Loucy (cell line): ENCODE measurements at regions not wholly inside any gene's neighbourhood (a gene's known extent, or its start where the extent isn't known, plus 50 kb on each side); places are given as distances from the start of the nearest gene placed in this dataset.

Experiments
- H2AFZ ChIP-seq: fragments of 200-600 bp; sonication (generic); 2 replicates; pipeline ENCODE4 v1.6.0; 2016; ENCODE audit warnings: antibody characterized with exemption, mild to moderate bottlenecking, low read length, moderate library complexity
- H3F3A ChIP-seq: fragments of 200-600 bp; 2 replicates; pipeline ENCODE4 v1.6.0; 2016; ENCODE audit warnings: antibody characterized with exemption, low read depth, mild to moderate bottlenecking
- H3K27me3 ChIP-seq: fragments of 200-600 bp; sonication (generic); 2 replicates; pipeline ENCODE4 v1.6.1; 2014; ENCODE audit warnings: low read length, mild to moderate bottlenecking; ENCODE audit not compliant: insufficient read depth, poor library complexity, severe bottlenecking
- H3K36me3 ChIP-seq: fragments of 200-600 bp; sonication (generic); 2 replicates; pipeline ENCODE4 v1.6.1; 2016; ENCODE audit warnings: low read length; ENCODE audit not compliant: insufficient read depth
- H3K4me1 ChIP-seq: fragments of 200-600 bp; sonication (generic); 2 replicates; pipeline ENCODE4 v1.5.1; 2014; ENCODE audit warnings: low read length, mild to moderate bottlenecking; ENCODE audit not compliant: insufficient read depth, poor library complexity, severe bottlenecking
- H3K4me2 ChIP-seq: fragments of 200-600 bp; sonication (generic); 2 replicates; pipeline ENCODE4 v1.6.0; 2014; ENCODE audit warnings: antibody characterized with exemption, low read length, low read depth, mild to moderate bottlenecking; ENCODE audit not compliant: poor library complexity, severe bottlenecking
- H3K4me3 ChIP-seq: fragments of 200-600 bp; sonication (generic); 2 replicates; pipeline ENCODE4 v1.5.1; 2014; ENCODE audit warnings: low read length, mild to moderate bottlenecking, mixed read lengths; ENCODE audit not compliant: poor library complexity, severe bottlenecking
- H3K79me2 ChIP-seq: fragments of 200-600 bp; sonication (generic); 2 replicates; pipeline ENCODE4 v1.6.1; 2014; ENCODE audit warnings: low read length; ENCODE audit not compliant: insufficient read depth
- H3K9ac ChIP-seq: fragments of 200-600 bp; sonication (generic); 2 replicates; pipeline ENCODE4 v1.6.0; 2014; ENCODE audit warnings: mild to moderate bottlenecking, low read depth, low read length, moderate library complexity; ENCODE audit not compliant: poor library complexity, severe bottlenecking
- H3K9me2 ChIP-seq: fragments of 200-600 bp; sonication (generic); replicated peaks from 2 replicates; pipeline ENCODE4 v1.6.1; 2016; ENCODE audit warnings: low read depth, low read length, mixed read lengths
- H3K9me3 ChIP-seq: fragments of 200-600 bp; sonication (generic); 2 replicates; pipeline ENCODE4 v1.6.1; 2014; ENCODE audit warnings: mild to moderate bottlenecking, antibody characterized with exemption, low read length, low read depth; ENCODE audit not compliant: insufficient read depth
- H4K20me1 ChIP-seq: fragments of 200-600 bp; sonication (generic); 2 replicates; pipeline ENCODE4 v1.6.0; 2014; ENCODE audit warnings: antibody characterized with exemption, low read length, mild to moderate bottlenecking; ENCODE audit not compliant: insufficient read depth, poor library complexity, severe bottlenecking
- EZH2phosphoT487 ChIP-seq: fragments of 200-600 bp; IDR thresholded peaks from 2 replicates; pipeline ENCODE4 v1.6.1; 2018; ENCODE audit warnings: antibody characterized with exemption, mild to moderate bottlenecking, moderate library complexity, borderline replicate concordance
- TF ChIP-seq, protein P1 (sequence below): fragments of 200-600 bp; sonication (generic); conservative IDR thresholded peaks from 2 replicates; pipeline ENCODE4 v1.5.1; 2014; ENCODE audit warnings: mild to moderate bottlenecking, antibody characterized with exemption, low read length

- Histone ChIP-seq H3K9me2 (no peaks in the 10 kb centered on the region), H3K4me3 (no peak overlapping the region), H4K20me1 (no peaks in the 10 kb centered on the region), H3K79me2 (no peaks in the 10 kb centered on the region), H3K27me3 (no peaks in the 10 kb centered on the region), H3K4me1 (no peaks in the 10 kb centered on the region), H3K4me2 (no peak overlapping the region), H3F3A (no peaks in the 10 kb centered on the region), H3K9me3 (no peaks in the 10 kb centered on the region), H3K9ac (no peak overlapping the region), H3K36me3 (no peaks in the 10 kb centered on the region), H2AFZ (no peak overlapping the region)
- TF ChIP-seq, protein P1, sequence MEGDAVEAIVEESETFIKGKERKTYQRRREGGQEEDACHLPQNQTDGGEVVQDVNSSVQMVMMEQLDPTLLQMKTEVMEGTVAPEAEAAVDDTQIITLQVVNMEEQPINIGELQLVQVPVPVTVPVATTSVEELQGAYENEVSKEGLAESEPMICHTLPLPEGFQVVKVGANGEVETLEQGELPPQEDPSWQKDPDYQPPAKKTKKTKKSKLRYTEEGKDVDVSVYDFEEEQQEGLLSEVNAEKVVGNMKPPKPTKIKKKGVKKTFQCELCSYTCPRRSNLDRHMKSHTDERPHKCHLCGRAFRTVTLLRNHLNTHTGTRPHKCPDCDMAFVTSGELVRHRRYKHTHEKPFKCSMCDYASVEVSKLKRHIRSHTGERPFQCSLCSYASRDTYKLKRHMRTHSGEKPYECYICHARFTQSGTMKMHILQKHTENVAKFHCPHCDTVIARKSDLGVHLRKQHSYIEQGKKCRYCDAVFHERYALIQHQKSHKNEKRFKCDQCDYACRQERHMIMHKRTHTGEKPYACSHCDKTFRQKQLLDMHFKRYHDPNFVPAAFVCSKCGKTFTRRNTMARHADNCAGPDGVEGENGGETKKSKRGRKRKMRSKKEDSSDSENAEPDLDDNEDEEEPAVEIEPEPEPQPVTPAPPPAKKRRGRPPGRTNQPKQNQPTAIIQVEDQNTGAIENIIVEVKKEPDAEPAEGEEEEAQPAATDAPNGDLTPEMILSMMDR = no peak
- no peak for TF ChIP-seq EZH2phosphoT487
Measured at GRCh38 chr12:86647800-86648199, 391.6 kb upstream of the MGAT4C start.

DNA sequence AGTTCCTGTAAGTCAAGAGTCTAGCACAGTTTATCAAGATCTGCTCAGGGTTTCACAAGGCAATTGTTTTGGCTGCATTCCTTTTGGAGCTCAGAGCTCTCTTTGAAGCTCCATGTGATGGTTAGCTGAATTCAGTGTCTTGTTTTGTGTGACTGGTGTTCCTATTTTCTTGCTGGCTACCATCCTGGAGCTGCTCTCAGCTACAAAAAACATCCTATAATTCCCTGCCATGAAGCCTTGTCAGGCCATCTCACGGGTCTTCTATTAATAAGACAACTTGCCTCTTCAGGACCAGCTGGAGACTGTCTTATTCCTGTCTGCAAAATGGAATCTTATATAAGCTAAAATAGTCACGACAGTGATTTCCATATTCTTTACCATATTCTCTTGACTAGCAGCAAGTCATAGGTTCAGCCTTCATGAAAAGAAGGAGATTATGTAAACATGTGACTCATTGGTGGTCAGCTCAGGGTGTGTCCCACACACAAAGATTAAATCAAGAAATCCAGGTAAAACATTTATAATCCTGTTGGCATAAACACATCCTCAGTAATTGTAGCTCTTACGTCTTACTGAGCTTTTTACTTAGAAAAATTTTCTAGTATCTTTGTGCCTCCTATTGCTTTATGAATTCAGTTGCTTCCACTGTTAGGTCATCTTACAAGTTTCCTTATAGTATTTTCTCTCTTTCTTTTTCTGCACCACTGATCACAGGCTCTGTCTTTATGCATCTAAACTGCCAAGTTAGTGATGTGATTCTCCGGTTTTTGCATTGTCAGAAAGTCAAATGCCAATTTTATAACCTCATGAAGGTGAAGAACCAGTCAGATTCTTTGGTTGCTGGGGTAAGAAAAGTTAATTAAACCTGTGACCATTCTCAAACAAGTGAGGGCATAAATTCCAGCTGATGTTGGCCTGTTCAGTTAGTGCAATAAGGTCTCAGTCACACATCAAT lies 378.5 kb upstream of the MGAT4C start:
- Histone ChIP-seq H2AFZ (no peak overlapping the region), H3K79me2 (no peaks in the 10 kb centered on the region), H3K4me3 (no peak overlapping the region), H3K36me3 (no peaks in the 10 kb centered on the region), H3K9ac (no peak overlapping the region), H3K9me3 (no peaks in the 10 kb centered on the region), H4K20me1 (no peaks in the 10 kb centered on the region), H3K27me3 (no peaks in the 10 kb centered on the region), H3K4me1 (no peaks in the 10 kb centered on the region), H3K9me2 (no peaks in the 10 kb centered on the region), H3F3A (no peaks in the 10 kb centered on the region), H3K4me2 (no peak overlapping the region)
- TF ChIP-seq, protein P1 = no peak
- no peak for TF ChIP-seq EZH2phosphoT487

- no peaks in the 10 kb centered on the region for H3K9me2 ChIP-seq
- H3K4me1 ChIP-seq = no peaks in the 10 kb centered on the region
- H3K4me3 ChIP-seq = no peak overlapping the region
- H2AFZ ChIP-seq = no peak overlapping the region
- H3K79me2 ChIP-seq = no peaks in the 10 kb centered on the region
- H3K27me3 ChIP-seq = no peaks in the 10 kb centered on the region
- peaks cover 14% of the 10 kb centered on the region; the same call in 1 of the 2 replicates for H3K9me3 ChIP-seq
- no peaks in the 10 kb centered on the region for H3K36me3 ChIP-seq
- H4K20me1 ChIP-seq = no peaks in the 10 kb centered on the region
- H3F3A ChIP-seq = no peaks in the 10 kb centered on the region
- no peak overlapping the region for H3K4me2 ChIP-seq
- no peak for TF ChIP-seq EZH2phosphoT487
- TF ChIP-seq, protein P1 = no peak
- no peak overlapping the region for H3K9ac ChIP-seq
Measured at GRCh38 chr12:86627001-86627400, 370.8 kb upstream of the MGAT4C start.
